GM12878 (cell line): ENCODE measurements at regions not wholly inside any gene's neighbourhood (a gene's known extent, or its start where the extent isn't known, plus 50 kb on each side); places are given as distances from the start of the nearest gene placed in this dataset.

Experiments
- BACH1 ChIP-seq: fragments of 450-650 bp; IDR thresholded peaks from 2 replicates; pipeline ENCODE4 v1.6.1; 2017; ENCODE audit warnings: mild to moderate bottlenecking, borderline replicate concordance
- BHLHE40 ChIP-seq, 2 experiments: fragments of 450-650 bp in 1 of 2; IDR thresholded peaks; 2 replicates each; pipeline ENCODE4 v1.6.1; 2011 to 2017; ENCODE audit warnings: low read depth in 2 of 2, borderline replicate concordance in 1 of 2, improper control_type of control experiment in 1 of 2, low read length in 1 of 2, mild to moderate bottlenecking in 1 of 2
- GATAD2B ChIP-seq: fragments of 450-650 bp; conservative IDR thresholded peaks from 2 replicates; pipeline ENCODE4 v1.6.1; 2017; ENCODE audit warnings: low read depth, mild to moderate bottlenecking, moderate library complexity
- MLLT1 ChIP-seq: fragments of 450-650 bp; IDR thresholded peaks from 2 replicates; pipeline ENCODE4 v1.6.1; 2016; ENCODE audit warnings: mild to moderate bottlenecking
- MYB ChIP-seq: fragments of 150-350 bp; IDR thresholded peaks from 2 replicates; pipeline ENCODE4 v1.6.1; 2014; ENCODE audit warnings: mild to moderate bottlenecking, low read depth, low read length, borderline replicate concordance
- NFXL1 ChIP-seq: fragments of 450-650 bp; IDR thresholded peaks from 2 replicates; pipeline ENCODE4 v1.6.1; 2017; ENCODE audit warnings: antibody characterized with exemption, mild to moderate bottlenecking, borderline replicate concordance
- NFYA ChIP-seq: IDR thresholded peaks from 2 replicates; pipeline ENCODE4 v1.6.1; 2011; ENCODE audit warnings: low read depth, mild to moderate bottlenecking, low read length, improper control_type of control experiment, borderline replicate concordance
- NFYB ChIP-seq: IDR thresholded peaks from 2 replicates; pipeline ENCODE4 v1.6.1; 2011; ENCODE audit warnings: low read depth, mild to moderate bottlenecking, low read length, improper control_type of control experiment, moderate library complexity; ENCODE audit not compliant: insufficient read depth
- PBX3 ChIP-seq: IDR thresholded peaks from 2 replicates; pipeline ENCODE4 v1.6.1; 2011; ENCODE audit warnings: mild to moderate bottlenecking, low read depth, low read length, moderate library complexity; ENCODE audit not compliant: insufficient replicate concordance
- SP1 ChIP-seq: IDR thresholded peaks from one replicate; pipeline ENCODE4 v1.6.1; 2011; ENCODE audit warnings: low read depth, low read length
- STAT1 ChIP-seq: fragments of 450-650 bp; conservative IDR thresholded peaks from 2 replicates; pipeline ENCODE4 v1.6.1; 2014; ENCODE audit warnings: antibody characterized with exemption, mild to moderate bottlenecking
- SUPT20H ChIP-seq: IDR thresholded peaks from 2 replicates; pipeline ENCODE4 v1.6.1; 2011; ENCODE audit warnings: low read depth, mild to moderate bottlenecking, low read length, moderate library complexity, borderline replicate concordance; ENCODE audit not compliant: control insufficient read depth
- ZNF207 ChIP-seq: fragments of 450-650 bp; IDR thresholded peaks from 2 replicates; pipeline ENCODE4 v1.6.1; 2014; ENCODE audit warnings: antibody characterized with exemption, mild to moderate bottlenecking, borderline replicate concordance
- ZNF217 ChIP-seq: fragments of 450-650 bp; IDR thresholded peaks from 2 replicates; pipeline ENCODE4 v1.6.1; 2017; ENCODE audit warnings: antibody characterized with exemption, mild to moderate bottlenecking
- ZNF384 ChIP-seq: IDR thresholded peaks from 2 replicates; pipeline ENCODE4 v1.6.1; 2012; ENCODE audit warnings: low read depth, mild to moderate bottlenecking, low read length, improper control_type of control experiment, borderline replicate concordance

- no peak for TF ChIP-seq ZNF384
- TF ChIP-seq ZNF207 = no peak
- TF ChIP-seq SP1 = no peak
- no peak for TF ChIP-seq SUPT20H
- TF ChIP-seq MLLT1 = no peak
- TF ChIP-seq PBX3 = no peak
- TF ChIP-seq NFXL1 = no peak
- TF ChIP-seq MYB = no peak
- TF ChIP-seq STAT1 = no peak
- no peak for TF ChIP-seq ZNF217
- no peak for TF ChIP-seq GATAD2B
- no peak for TF ChIP-seq BACH1
- no peak for TF ChIP-seq BHLHE40 (IDR thresholded peaks at IDR 0.05; ENCODE audit: borderline replicate concordance in 1 of 2, low read depth in 2 of 2, low read length in 1 of 2)
- no peak for TF ChIP-seq NFYB
- TF ChIP-seq NFYA = no peak
Measured at GRCh38 chr6:163738304-163738703, 323.8 kb downstream of the QKI start (continued).
